ENCODE measurements at regions not wholly inside any gene's neighbourhood (a gene's known extent, or its start where the extent isn't known, plus 50 kb on each side); places are given as distances from the start of the nearest gene placed in this dataset.
A peak's percentile ranks its signal among the peaks of the same experiment; 100 is the strongest.

- intact Hi-C loops (cut with DNase I) = no loop called here
- no peak overlapping the region for H3K27ac ChIP-seq
- no peak for TF ChIP-seq CTCF (IDR thresholded peaks at IDR 0.05)
- H3K36me3 ChIP-seq = no peaks in the 10 kb centered on the region
- H3K27me3 ChIP-seq (ENCODE audit: low read depth) = no peaks in the 10 kb centered on the region
- no peak overlapping the region for H3K4me3 ChIP-seq
- DNase-seq = no peak
- no peaks in the 10 kb centered on the region for H3K9me3 ChIP-seq
- no peaks in the 10 kb centered on the region for H3K4me1 ChIP-seq
- ATAC-seq = no peak
Measured at GRCh38 chr7:156158693-156159092, 346.4 kb upstream of the SHH start.

- H3K9me3 ChIP-seq = no peaks in the 10 kb centered on the region
- H3K4me3 ChIP-seq = no peak overlapping the region
- no peaks in the 10 kb centered on the region for H3K27me3 ChIP-seq (ENCODE audit: low read depth)
- no peaks in the 10 kb centered on the region for H3K36me3 ChIP-seq
- TF ChIP-seq CTCF (IDR thresholded peaks at IDR 0.05) = no peak
- no peak for ATAC-seq
- no peaks in the 10 kb centered on the region for H3K4me1 ChIP-seq
- no peak overlapping the region for H3K27ac ChIP-seq
- DNase-seq = no peak
- intact Hi-C loops (cut with DNase I) = no loop called here
Measured at GRCh38 chr7:156158213-156158612, 345.9 kb upstream of the SHH start.

DNA sequence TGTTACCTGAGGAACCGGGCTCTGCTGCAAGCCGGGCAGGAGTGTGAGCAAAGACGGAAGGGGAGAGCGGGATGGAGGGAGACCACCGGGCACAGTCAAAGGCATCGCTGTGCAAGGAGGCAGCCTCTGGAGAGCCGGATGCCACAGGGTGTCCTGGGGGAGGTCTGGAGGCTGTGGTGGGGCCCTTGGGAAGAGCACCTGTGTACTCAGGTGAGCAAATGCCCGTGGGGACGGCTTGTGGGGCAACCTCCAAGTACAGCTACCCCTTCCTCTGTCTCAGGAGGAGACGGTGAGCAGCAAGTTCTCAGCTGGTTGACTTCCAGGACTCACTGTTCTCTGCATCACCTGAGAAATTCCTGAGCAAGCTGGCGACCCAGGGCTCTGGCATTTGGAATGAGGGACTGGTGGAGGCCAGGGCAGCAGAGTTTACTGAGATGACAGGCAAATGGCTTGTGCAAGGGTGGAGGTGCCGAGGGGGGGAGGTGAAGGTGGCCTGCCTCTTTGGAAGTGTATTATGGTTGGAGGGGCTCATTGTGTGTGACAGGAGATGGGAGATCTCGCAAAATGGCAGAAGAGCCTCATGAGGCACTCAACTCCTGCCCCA is 345.2 kb upstream of the SHH start:
- Histone ChIP-seq H3K27me3 (ENCODE audit: low read depth) (no peaks in the 10 kb centered on the region), H3K4me3 (no peak overlapping the region), H3K4me1 (no peaks in the 10 kb centered on the region), H3K9me3 (no peaks in the 10 kb centered on the region), H3K36me3 (no peaks in the 10 kb centered on the region), H3K27ac (no peak overlapping the region)
- ATAC-seq (peak in 1 of 2 donors; percentile 17), DNase-seq (no peak)
- intact Hi-C loops (cut with DNase I) = no loop called here
- no peak for TF ChIP-seq CTCF (IDR thresholded peaks at IDR 0.05)

DNA sequence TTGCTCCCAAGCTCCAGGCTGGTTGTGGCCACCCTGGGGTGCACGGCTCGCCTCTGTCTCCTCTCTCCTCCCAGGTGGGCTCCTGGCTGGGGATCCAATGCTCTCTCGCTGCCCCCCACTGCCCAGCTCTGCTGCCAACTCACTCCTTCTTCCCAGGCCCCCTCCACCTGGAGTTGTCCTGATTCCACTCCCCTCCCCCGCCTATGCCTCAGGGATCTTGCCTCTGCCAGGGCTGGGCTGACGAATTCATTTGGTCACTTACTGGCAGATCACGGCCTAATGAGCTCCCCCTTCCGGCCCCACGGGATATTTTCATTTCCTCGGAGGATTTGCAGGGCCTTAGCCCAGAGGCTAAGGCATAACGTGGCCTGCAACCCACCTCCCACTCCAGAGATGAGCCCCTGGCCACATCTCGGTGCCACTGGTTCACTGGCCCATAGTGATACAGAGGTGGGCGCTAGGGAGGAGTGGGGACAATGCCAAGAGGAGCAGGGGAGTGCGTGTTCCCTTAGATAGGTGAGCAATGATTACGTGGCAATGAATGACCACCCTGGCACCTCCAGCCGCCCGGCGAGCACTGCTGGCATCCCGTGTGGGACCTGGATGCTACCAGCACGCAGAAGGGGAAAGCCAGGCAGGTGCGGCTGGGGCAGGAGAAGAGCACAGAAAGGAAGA is 344.6 kb upstream of the SHH start:
- no peaks in the 10 kb centered on the region for H3K9me3 ChIP-seq
- no peak overlapping the region for H3K27ac ChIP-seq
- no peaks in the 10 kb centered on the region for H3K36me3 ChIP-seq
- H3K4me3 ChIP-seq = no peak overlapping the region
- H3K27me3 ChIP-seq (ENCODE audit: low read depth) = no peaks in the 10 kb centered on the region
- peak; percentile 64 to 70 for ATAC-seq
- intact Hi-C loops (cut with DNase I) = no loop called here
- no peak for DNase-seq
- TF ChIP-seq CTCF (IDR thresholded peaks at IDR 0.05) = no peak
- no peaks in the 10 kb centered on the region for H3K4me1 ChIP-seq

GRCh38 chr7:156155988-156156733 is 343.9 kb upstream of the SHH start:
- ATAC-seq = peak in 1 of 2 donors; percentile 28
- Histone ChIP-seq H3K27me3 (ENCODE audit: low read depth) (no peaks in the 10 kb centered on the region), H3K9me3 (no peaks in the 10 kb centered on the region), H3K36me3 (no peaks in the 10 kb centered on the region), H3K4me1 (no peaks in the 10 kb centered on the region), H3K4me3 (no peak overlapping the region), H3K27ac (no peak overlapping the region)
- no peak for DNase-seq
- intact Hi-C loops (cut with DNase I) = no loop called here
- TF ChIP-seq CTCF (IDR thresholded peaks at IDR 0.05) = no peak

All from lower lobe of right lung (tissue), 2 donors.